SK-N-MC (cell line): ENCODE measurements at regions not wholly inside any gene's neighbourhood (a gene's known extent, or its start where the extent isn't known, plus 50 kb on each side); places are given as distances from the start of the nearest gene placed in this dataset.
"Not testable (repeated sequence)": the region's sequence is repeated elsewhere in the genome, so short reads cannot be mapped to it uniquely, and the experiment has no call there.

Experiments used
- DNase-seq: peaks from one replicate; pipeline ENCODE4 v3.0.0-alpha.2; 2011; ENCODE audit warnings: low read depth, low spot score
- H3K27ac ChIP-seq: fragments of 200-600 bp; sonication (generic); 2 replicates; pipeline ENCODE4 v1.5.1; 2016; ENCODE audit warnings: mixed run types
- H3K36me3 ChIP-seq: fragments of 200-600 bp; sonication (generic); 2 replicates; pipeline ENCODE4 v1.6.1; 2017; ENCODE audit warnings: antibody characterized with exemption, low read length, mixed read lengths; ENCODE audit not compliant: insufficient read depth
- H3K4me3 ChIP-seq: fragments of 200-600 bp; sonication (generic); 2 replicates; pipeline ENCODE4 v1.5.1; 2016
- H3K9ac ChIP-seq: fragments of 200-600 bp; sonication (generic); 2 replicates; pipeline ENCODE4 v1.8.0; 2017; ENCODE audit warnings: mixed run types, mixed read lengths; ENCODE audit not compliant: insufficient read length
- H3K9me3 ChIP-seq: fragments of 200-600 bp; sonication (generic); 2 replicates; pipeline ENCODE4 v1.6.1; 2017; ENCODE audit warnings: low read depth, mild to moderate bottlenecking, antibody characterized with exemption, low read length, moderate library complexity, mixed read lengths
- EZH2 ChIP-seq: fragments of 200-600 bp; sonication (generic); IDR thresholded peaks from one replicate; pipeline ENCODE4 v1.6.1; 2017; ENCODE audit warnings: antibody characterized with exemption
- FOXP2 ChIP-seq: optimal IDR thresholded peaks from 2 replicates; pipeline ENCODE3; 2011; ENCODE audit warnings: mild to moderate bottlenecking, moderate library complexity; ENCODE audit not compliant: insufficient read depth; ENCODE audit errors: extremely low read length, control extremely low read depth
- POLR2AphosphoS5 ChIP-seq: IDR thresholded peaks from 2 replicates; pipeline ENCODE4 v1.6.1; 2012; ENCODE audit warnings: mild to moderate bottlenecking, low read depth, low read length, borderline replicate concordance

- TF ChIP-seq POLR2AphosphoS5: no peak
- TF ChIP-seq EZH2: no peak
- TF ChIP-seq FOXP2: no peak
- DNase-seq: no peak
- H3K27ac ChIP-seq: no peak overlapping the region
Observed at GRCh38 chr18:26630596-26630995, 82.2 kb upstream of the KCTD1 start.

GRCh38 chr18:26628017-26628416 is 79.7 kb upstream of the KCTD1 start:
- H3K27ac ChIP-seq: no peak overlapping the region
- no peak for DNase-seq
- H3K9me3 ChIP-seq: no peaks in the 10 kb centered on the region
- H3K4me3 ChIP-seq: no peak overlapping the region
- no peaks in the 10 kb centered on the region for H3K36me3 ChIP-seq
- H3K9ac ChIP-seq: no peak overlapping the region
- no peak for TF ChIP-seq EZH2
- no peak for TF ChIP-seq POLR2AphosphoS5
- no peak for TF ChIP-seq FOXP2

More at GRCh38 chr18:26630596-26630995, 82.2 kb upstream of the KCTD1 start:
- Histone ChIP-seq H3K36me3 (no peaks in the 10 kb centered on the region), H3K9me3 (no peaks in the 10 kb centered on the region), H3K9ac (no peak overlapping the region), H3K4me3 (no peak overlapping the region)

DNA sequence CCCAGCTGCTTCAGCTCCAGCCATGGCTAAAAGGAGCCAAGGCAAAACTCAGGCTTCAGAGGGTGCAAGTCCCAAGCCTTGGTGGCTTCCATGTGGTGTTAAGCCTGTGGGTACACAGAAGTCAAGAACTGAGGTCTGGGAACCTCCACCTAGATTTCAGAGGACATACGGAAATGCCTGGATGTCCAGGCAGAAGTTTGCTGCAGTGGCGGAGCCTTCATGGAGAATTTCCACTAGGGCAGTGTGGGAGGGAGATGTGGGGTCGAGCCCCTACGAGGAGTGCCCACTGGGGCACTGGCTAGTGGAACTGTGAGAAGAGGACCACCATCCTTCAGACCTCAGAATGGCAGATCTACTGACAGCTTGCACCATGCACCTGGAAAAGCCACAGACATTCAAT is 76.1 kb upstream of the KCTD1 start:
- TF ChIP-seq POLR2AphosphoS5 (no peak), EZH2 (no peak), FOXP2 (no peak)
- no peak overlapping the region for H3K9ac ChIP-seq
- no peak for DNase-seq
- no peaks in the 10 kb centered on the region for H3K36me3 ChIP-seq
- H3K4me3 ChIP-seq: no peak overlapping the region
- H3K9me3 ChIP-seq: no peaks in the 10 kb centered on the region
- H3K27ac ChIP-seq: no peak overlapping the region

DNA sequence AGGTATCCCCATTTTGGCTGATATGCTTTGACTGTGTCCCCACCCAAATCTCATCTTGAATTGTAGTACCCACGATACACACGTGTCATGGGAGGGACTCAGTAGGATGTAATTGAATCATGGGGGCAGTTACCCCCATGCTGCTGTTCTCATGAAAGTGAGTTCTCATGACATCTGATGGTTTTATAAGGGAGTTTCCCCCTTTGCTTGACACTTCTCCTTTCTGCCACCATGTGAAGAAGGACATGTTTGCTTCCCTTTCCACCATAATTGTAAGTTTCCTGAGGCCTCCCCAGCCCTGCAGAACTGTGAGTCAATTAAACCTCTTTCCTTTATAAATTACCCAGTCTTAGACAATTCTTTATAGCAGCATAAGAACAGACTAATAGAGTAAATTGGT is 75.0 kb upstream of the KCTD1 start:
- not testable (repeated sequence) for H3K9me3 ChIP-seq, H3K9ac ChIP-seq, H3K36me3 ChIP-seq, DNase-seq, H3K27ac ChIP-seq, H3K4me3 ChIP-seq

- TF ChIP-seq POLR2AphosphoS5: no peak
- no peak for TF ChIP-seq EZH2
- TF ChIP-seq FOXP2: no peak
- DNase-seq: no peak
- Histone ChIP-seq H3K36me3 (no peaks in the 10 kb centered on the region), H3K27ac (no peak overlapping the region), H3K9me3 (no peaks in the 10 kb centered on the region), H3K9ac (no peak overlapping the region), H3K4me3 (peak overlapping the region; percentile 47; the same call in 1 of the 2 replicates)
Observed at GRCh38 chr18:26621161-26622026, 73.0 kb upstream of the KCTD1 start.

GRCh38 chr18:26619350-26619749 is 71.0 kb upstream of the KCTD1 start:
- DNase-seq: no peak
- H3K9ac ChIP-seq: no peak overlapping the region
- no peak overlapping the region for H3K27ac ChIP-seq
- no peak overlapping the region for H3K4me3 ChIP-seq
- no peak for TF ChIP-seq EZH2
- no peaks in the 10 kb centered on the region for H3K9me3 ChIP-seq
- no peaks in the 10 kb centered on the region for H3K36me3 ChIP-seq

DNA sequence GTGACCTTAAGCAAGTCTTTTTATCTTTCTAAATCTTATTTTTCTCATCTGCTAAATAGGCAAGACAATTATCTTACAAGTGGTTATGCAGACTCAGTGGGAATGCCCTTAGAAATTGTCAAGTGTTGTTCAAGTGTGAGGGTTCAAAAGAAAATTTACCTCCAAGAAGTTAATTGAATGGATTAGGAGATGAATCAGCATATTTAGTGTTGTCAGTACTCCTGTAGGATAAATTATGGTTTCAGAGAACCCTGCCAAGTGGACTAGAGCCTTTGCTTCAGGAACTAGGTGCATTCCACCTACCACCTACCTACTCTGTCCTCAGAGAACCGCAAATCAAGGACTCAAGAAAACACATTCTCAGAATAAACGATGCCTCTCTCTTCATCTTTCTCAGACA is 69.8 kb upstream of the KCTD1 start:
- Histone ChIP-seq H3K27ac (no peak overlapping the region), H3K9ac (no peak overlapping the region), H3K9me3 (no peaks in the 10 kb centered on the region), H3K36me3 (no peaks in the 10 kb centered on the region), H3K4me3 (no peak overlapping the region)
- TF ChIP-seq FOXP2: no peak
- no peak for TF ChIP-seq EZH2
- TF ChIP-seq POLR2AphosphoS5: no peak
- DNase-seq: no peak

DNA sequence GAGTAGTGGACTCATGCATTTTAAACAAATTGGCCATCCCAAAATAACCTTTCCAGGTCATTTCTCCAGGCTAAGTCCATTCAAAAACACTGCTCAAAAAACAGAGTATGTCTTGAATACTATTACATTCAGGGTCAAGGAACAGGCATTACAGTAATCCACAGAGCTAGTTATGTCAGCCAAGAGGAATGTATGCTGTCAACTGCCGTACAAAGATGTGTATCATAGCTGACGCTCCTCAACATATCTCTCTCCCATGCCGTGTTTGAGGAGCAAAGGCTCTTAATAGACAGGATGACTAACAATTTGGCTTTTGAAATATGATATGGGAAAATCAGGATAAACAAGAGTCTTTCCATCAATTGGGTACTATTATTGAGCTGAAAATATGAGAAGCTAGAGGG is 68.8 kb upstream of the KCTD1 start:
- Histone ChIP-seq H3K27ac (no peak overlapping the region), H3K9me3 (no peaks in the 10 kb centered on the region), H3K36me3 (no peaks in the 10 kb centered on the region), H3K9ac (no peak overlapping the region), H3K4me3 (no peak overlapping the region)
- no peak for TF ChIP-seq FOXP2
- no peak for TF ChIP-seq EZH2
- TF ChIP-seq POLR2AphosphoS5: no peak
- DNase-seq: no peak

- no peaks in the 10 kb centered on the region for H3K9me3 ChIP-seq
- TF ChIP-seq EZH2: no peak
- DNase-seq: no peak
- H3K27ac ChIP-seq: no peak overlapping the region
- no peak overlapping the region for H3K4me3 ChIP-seq
- H3K36me3 ChIP-seq: no peaks in the 10 kb centered on the region
- no peak overlapping the region for H3K9ac ChIP-seq
Observed at GRCh38 chr18:26614374-26614773, 66.0 kb upstream of the KCTD1 start.
